VCaP (cell line): ENCODE measurements at regions not wholly inside any gene's neighbourhood (a gene's known extent, or its start where the extent isn't known, plus 50 kb on each side); places are given as distances from the start of the nearest gene placed in this dataset.

Experiments used
- H3K27ac ChIP-seq: fragments of 450-650 bp; 2 replicates; pipeline ENCODE4 v1.5.1; 2017
- TF ChIP-seq, protein P1 (sequence below): fragments of 450-650 bp; conservative IDR thresholded peaks from 2 replicates; pipeline ENCODE4 v1.5.1; 2017; ENCODE audit warnings: mild to moderate bottlenecking, moderate library complexity

DNA sequence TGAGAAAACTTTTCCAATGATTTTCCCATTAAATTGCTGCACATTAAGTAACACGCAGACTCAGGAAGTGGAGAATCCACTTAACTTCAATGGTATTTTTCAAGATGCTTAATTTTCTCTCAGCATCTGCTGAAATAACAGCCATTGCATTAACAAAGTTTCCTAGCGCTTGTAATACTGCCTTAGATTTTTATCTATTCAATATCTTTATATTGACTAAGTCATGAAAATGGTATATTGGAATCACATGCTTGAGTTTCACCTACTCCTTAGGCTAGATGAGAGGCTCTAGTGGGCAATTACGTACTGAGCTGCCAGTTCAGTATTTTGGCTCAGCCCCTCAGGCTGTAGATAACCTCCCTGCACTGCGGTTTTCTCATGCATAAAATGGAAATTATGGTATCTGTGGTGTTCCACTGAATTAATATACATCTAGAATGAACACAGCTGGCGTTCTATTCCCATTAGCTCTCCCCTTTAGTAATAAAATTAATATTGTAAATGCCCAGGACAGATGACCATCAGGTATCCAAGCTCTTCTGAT lies 112.9 kb downstream of the MTX3 start:
- H3K27ac ChIP-seq: no peak overlapping the region
- TF ChIP-seq, protein P1, sequence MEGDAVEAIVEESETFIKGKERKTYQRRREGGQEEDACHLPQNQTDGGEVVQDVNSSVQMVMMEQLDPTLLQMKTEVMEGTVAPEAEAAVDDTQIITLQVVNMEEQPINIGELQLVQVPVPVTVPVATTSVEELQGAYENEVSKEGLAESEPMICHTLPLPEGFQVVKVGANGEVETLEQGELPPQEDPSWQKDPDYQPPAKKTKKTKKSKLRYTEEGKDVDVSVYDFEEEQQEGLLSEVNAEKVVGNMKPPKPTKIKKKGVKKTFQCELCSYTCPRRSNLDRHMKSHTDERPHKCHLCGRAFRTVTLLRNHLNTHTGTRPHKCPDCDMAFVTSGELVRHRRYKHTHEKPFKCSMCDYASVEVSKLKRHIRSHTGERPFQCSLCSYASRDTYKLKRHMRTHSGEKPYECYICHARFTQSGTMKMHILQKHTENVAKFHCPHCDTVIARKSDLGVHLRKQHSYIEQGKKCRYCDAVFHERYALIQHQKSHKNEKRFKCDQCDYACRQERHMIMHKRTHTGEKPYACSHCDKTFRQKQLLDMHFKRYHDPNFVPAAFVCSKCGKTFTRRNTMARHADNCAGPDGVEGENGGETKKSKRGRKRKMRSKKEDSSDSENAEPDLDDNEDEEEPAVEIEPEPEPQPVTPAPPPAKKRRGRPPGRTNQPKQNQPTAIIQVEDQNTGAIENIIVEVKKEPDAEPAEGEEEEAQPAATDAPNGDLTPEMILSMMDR: no peak

DNA sequence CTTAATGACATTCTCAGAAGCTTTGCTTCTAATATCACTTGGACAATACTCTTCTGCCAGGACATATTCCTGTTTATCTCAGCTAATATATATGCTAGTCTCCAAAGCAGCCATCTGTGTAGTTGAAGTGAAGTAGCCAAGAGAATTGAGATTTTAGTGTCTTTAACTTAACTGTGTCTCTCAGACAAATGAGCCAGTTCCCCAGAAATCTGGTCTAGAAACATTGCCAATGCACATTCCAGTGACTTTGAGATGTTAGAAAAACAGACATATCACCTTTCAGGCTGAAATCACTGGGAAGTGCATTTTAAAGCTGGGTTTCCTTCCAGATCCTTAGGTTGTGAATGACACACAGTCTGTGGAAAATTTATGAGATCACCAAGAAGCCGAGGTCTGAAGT lies 114.6 kb downstream of the MTX3 start:
- no peak overlapping the region for H3K27ac ChIP-seq
- TF ChIP-seq, protein P1: no peak

DNA sequence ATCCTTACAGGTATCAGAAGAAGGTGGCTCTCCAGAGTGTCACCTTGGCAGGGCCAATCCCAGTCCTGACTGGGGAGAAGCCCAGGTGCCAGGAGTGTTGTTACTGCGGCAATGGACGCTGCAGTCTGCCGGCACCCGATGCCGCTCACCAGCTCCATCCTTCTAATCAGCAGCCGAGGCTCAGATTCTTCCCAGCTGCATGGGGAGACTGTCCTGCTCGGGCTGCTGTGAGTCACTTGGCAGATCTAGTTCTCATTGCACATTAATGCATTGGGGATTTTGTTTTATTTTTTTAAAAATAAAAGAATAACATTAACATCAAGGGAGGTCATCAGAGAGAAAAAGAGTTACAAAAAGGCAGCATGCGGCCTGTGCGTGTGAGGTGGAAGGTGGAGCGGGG lies 115.8 kb downstream of the MTX3 start:
- no peak overlapping the region for H3K27ac ChIP-seq
- TF ChIP-seq, protein P1: no peak

DNA sequence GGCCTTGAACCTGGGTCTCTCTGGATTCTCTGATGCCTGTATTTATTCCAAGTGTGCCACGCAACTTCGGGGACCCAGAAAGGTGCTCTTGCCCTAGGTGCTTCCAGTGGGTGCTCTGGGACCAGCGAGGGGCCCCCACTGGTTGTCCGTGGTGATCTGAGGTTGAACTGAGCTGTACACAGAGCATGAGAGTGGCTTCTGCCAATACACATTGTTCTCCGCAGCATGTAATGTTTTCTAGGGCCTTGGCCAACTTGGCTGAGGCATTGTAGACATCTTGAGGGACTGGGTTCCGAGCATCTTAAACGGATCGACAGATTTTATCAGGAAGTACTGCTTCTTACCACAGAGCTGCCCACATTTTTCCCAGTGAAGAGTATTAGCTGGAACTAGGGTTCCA lies 117.9 kb downstream of the MTX3 start:
- H3K27ac ChIP-seq: no peak overlapping the region
- TF ChIP-seq, protein P1: no peak

DNA sequence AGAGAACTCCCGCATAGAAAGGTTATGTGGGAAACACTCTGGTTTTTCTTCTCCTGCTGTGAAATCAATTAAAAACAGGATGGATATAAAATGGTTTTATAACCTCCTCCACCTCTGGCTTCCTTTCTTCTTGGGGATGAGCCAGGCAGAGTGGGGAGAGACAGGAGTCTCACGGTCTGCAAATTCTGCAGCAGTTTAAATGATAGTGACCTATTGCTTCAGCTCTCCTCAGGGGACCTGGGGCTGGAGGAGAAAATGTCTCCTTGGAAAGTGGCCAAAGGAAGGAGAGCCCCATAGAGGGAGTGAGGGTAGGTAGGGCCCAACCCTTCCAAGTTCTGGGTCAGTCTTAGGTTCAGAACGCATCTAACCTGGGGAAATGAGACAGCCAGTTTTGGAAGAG lies 118.8 kb downstream of the MTX3 start:
- TF ChIP-seq, protein P1: no peak
- H3K27ac ChIP-seq: no peak overlapping the region

DNA sequence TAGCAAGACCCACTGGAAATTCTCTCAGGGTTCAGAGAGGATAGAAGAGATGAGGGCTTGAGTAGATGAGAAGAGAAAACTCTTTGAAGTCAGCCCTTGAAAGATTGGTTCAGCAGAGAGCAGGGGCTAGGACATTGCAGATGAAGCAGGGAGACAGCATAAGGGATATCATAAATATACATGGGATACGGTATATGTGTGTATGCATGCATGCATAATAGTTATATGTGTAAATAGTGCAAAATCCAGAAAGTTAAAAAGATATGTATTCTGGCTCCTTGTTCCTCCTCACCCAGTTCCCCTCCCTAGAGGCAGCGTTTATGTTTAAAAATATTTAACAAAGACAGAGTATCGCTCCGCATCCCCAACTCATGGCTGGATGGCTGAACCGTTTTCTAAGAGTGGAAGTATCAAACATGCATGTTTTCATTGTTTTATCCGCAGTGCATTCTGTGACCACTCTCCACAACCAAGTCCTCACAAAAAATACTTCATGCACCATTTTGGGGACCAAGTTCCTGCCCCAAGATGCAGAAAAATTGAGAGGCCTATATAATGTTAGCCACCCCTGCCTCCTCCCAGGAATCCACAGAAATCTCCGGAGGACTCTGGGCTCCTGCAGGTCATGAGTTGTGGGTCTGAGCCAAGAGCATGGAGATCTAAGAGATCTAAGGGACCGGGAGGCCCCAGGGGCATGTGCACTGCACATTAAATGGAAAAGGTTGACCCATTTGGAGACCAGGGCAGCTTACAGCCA lies 119.5 kb downstream of the MTX3 start:
- TF ChIP-seq, protein P1: no peak
- H3K27ac ChIP-seq: no peak overlapping the region

DNA sequence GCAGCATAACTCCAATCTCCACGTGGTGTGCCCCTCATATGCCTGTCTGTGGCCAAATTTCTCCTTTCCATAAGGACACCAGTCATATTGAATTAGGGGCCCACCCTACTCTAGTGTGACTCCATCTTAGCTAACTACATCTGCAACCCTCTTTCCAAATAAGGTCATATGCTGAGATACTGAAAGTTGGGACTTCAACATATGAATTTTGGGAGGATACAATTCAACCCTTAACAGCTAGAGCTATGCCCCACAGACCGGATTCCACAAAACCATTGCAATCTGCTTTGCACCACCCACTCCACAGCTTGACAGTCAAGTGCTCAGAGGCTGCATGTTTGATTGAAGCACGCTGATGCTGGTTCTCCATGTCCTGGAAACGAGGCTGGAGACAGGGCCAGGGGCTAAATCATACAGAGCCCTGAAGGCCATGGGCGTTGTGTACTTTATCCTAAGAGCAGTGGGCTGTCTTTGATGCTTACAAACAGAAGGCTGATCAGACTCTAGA lies 122.8 kb downstream of the MTX3 start:
- H3K27ac ChIP-seq: no peak overlapping the region
- TF ChIP-seq, protein P1: no peak
